Tibial nerve (tissue), 4 donors: ENCODE measurements at regions not wholly inside any gene's neighbourhood (a gene's known extent, or its start where the extent isn't known, plus 50 kb on each side); places are given as distances from the start of the nearest gene placed in this dataset.

ENCODE experiments used
- DNase-seq, 2 donors: peaks; one replicate each; pipeline ENCODE4 v3.0.0-alpha.2; 2019; ENCODE audit warnings: low spot score in 2 of 2
- H3K27ac ChIP-seq, 4 donors: fragments of 200-600 bp; sonication (generic) in 3 of 4; one replicate each; pipeline ENCODE4 v1.5.1; 2017 to 2019; ENCODE audit warnings: mild to moderate bottlenecking in 1 of 4
- H3K27me3 ChIP-seq, 2 donors: fragments of 200-600 bp; sonication (generic) in 1 of 2; one replicate each; pipeline versions ENCODE4 v1.5.1 to v1.6.0; 2017 to 2019
- H3K36me3 ChIP-seq, 3 donors: fragments of 200-600 bp; sonication (generic); one replicate each; pipeline ENCODE4 v1.5.1; 2018 to 2019
- H3K4me1 ChIP-seq, 4 donors: fragments of 200-600 bp; sonication (generic) in 3 of 4; one replicate each; pipeline ENCODE4 v1.5.1; 2017 to 2019
- H3K4me3 ChIP-seq, 4 donors: fragments of 200-600 bp; sonication (generic) in 3 of 4; one replicate each; pipeline ENCODE4 v1.5.1; 2017 to 2019; ENCODE audit warnings: mild to moderate bottlenecking in 1 of 4, moderate library complexity in 1 of 4
- H3K9me3 ChIP-seq, 4 donors: fragments of 200-600 bp; sonication (generic) in 3 of 4; one replicate each; pipeline ENCODE4 v1.5.1; 2017 to 2019
- CTCF ChIP-seq, 5 experiments: fragments of 200-600 bp in 3 of 5; fragments of 450-650 bp in 2 of 5; sonication (generic) in 3 of 5; IDR thresholded peaks; one replicate each; pipeline ENCODE4 v1.5.1; 2016 to 2019; ENCODE audit warnings: antibody characterized with exemption in 5 of 5, mild to moderate bottlenecking in 3 of 5, moderate library complexity in 2 of 5
- EP300 ChIP-seq, 2 donors: sonication (generic); formaldehyde crosslinking; IDR thresholded peaks; one replicate each; pipeline ENCODE4 v1.6.1; 2017; ENCODE audit warnings: antibody characterized with exemption in 2 of 2, mild to moderate bottlenecking in 1 of 2
- POLR2A ChIP-seq, 2 donors: fragments of 450-650 bp; IDR thresholded peaks; one replicate each; pipeline ENCODE4 v1.6.1; 2017; ENCODE audit warnings: antibody characterized with exemption in 2 of 2, mild to moderate bottlenecking in 2 of 2, moderate library complexity in 2 of 2
- WGBS, 2 donors: methylation state at CpG; one replicate each; pipeline ENCODE4 v1.1.5; 2018; 5-methylcytosine and 5-hydroxymethylcytosine counted together

- H3K4me1 ChIP-seq: no peaks in the 10 kb centered on the region
- no peak overlapping the region for H3K4me3 ChIP-seq
- WGBS, 2 donors: 51% methylated on average over 4 of the region's 4 CpGs
- no peaks in the 10 kb centered on the region for H3K9me3 ChIP-seq
- H3K36me3 ChIP-seq: no peaks in the 10 kb centered on the region
- no peaks in the 10 kb centered on the region for H3K27me3 ChIP-seq
- no peak for TF ChIP-seq POLR2A (IDR thresholded peaks at IDR 0.05)
- no peak for TF ChIP-seq EP300 (IDR thresholded peaks at IDR 0.05)
- TF ChIP-seq CTCF (IDR thresholded peaks at IDR 0.05): no peak
- DNase-seq: no peak
- no peak overlapping the region for H3K27ac ChIP-seq
Measured at GRCh38 chr5:84816746-84817547, 432.3 kb upstream of the EDIL3 start.

GRCh38 chr5:84816160-84816559, 431.5 kb upstream of the EDIL3 start:
- H3K27me3 ChIP-seq: no peaks in the 10 kb centered on the region
- 51 to 81% methylated on average over 1 of the region's 1 CpG for WGBS, 2 donors
- no peak overlapping the region for H3K4me3 ChIP-seq
- no peaks in the 10 kb centered on the region for H3K4me1 ChIP-seq
- H3K9me3 ChIP-seq: no peaks in the 10 kb centered on the region
- no peak overlapping the region for H3K27ac ChIP-seq
- TF ChIP-seq CTCF (IDR thresholded peaks at IDR 0.05) (no peak), EP300 (IDR thresholded peaks at IDR 0.05) (no peak), POLR2A (IDR thresholded peaks at IDR 0.05) (no peak)
- no peak for DNase-seq
- no peaks in the 10 kb centered on the region for H3K36me3 ChIP-seq

- TF ChIP-seq EP300 (IDR thresholded peaks at IDR 0.05): no peak
- no peak for TF ChIP-seq CTCF (IDR thresholded peaks at IDR 0.05)
- no peak for TF ChIP-seq POLR2A (IDR thresholded peaks at IDR 0.05)
- DNase-seq: no peak
- H3K9me3 ChIP-seq: no peaks in the 10 kb centered on the region
- H3K4me3 ChIP-seq: no peak overlapping the region
- H3K27ac ChIP-seq: no peak overlapping the region
- no peaks in the 10 kb centered on the region for H3K36me3 ChIP-seq
- no peaks in the 10 kb centered on the region for H3K4me1 ChIP-seq
- no peaks in the 10 kb centered on the region for H3K27me3 ChIP-seq
Measured at GRCh38 chr5:84805473-84805872, 420.8 kb upstream of the EDIL3 start.

GRCh38 chr5:84796399-84796798, 411.7 kb upstream of the EDIL3 start:
- TF ChIP-seq EP300 (IDR thresholded peaks at IDR 0.05): no peak
- no peak for TF ChIP-seq CTCF (IDR thresholded peaks at IDR 0.05)
- TF ChIP-seq POLR2A (IDR thresholded peaks at IDR 0.05): no peak
- WGBS, 2 donors: 91 to 95% methylated on average over 8 of the region's 8 CpGs
- DNase-seq: no peak
- Histone ChIP-seq H3K36me3 (no peaks in the 10 kb centered on the region), H3K27me3 (no peaks in the 10 kb centered on the region), H3K4me1 (peaks cover 0 to 4% (median 0%) of the 10 kb centered on the region in 4 donors), H3K9me3 (no peaks in the 10 kb centered on the region), H3K4me3 (no peak overlapping the region), H3K27ac (no peak overlapping the region)

GRCh38 chr5:84794486-84795035, 409.9 kb upstream of the EDIL3 start:
- Histone ChIP-seq H3K4me1 (peaks cover 0 to 4% (median 0%) of the 10 kb centered on the region in 4 donors), H3K27me3 (no peaks in the 10 kb centered on the region), H3K27ac (no peak overlapping the region), H3K4me3 (no peak overlapping the region), H3K9me3 (no peaks in the 10 kb centered on the region), H3K36me3 (no peaks in the 10 kb centered on the region)
- no peak for TF ChIP-seq EP300 (IDR thresholded peaks at IDR 0.05)
- TF ChIP-seq CTCF (IDR thresholded peaks at IDR 0.05): no peak
- TF ChIP-seq POLR2A (IDR thresholded peaks at IDR 0.05): no peak
- WGBS, 2 donors: 93 to 96% methylated on average over 2 of the region's 2 CpGs
- DNase-seq: no peak
